ENCODE measurements at regions not wholly inside any gene's neighbourhood (a gene's known extent, or its start where the extent isn't known, plus 50 kb on each side); places are given as distances from the start of the nearest gene placed in this dataset.

DNA sequence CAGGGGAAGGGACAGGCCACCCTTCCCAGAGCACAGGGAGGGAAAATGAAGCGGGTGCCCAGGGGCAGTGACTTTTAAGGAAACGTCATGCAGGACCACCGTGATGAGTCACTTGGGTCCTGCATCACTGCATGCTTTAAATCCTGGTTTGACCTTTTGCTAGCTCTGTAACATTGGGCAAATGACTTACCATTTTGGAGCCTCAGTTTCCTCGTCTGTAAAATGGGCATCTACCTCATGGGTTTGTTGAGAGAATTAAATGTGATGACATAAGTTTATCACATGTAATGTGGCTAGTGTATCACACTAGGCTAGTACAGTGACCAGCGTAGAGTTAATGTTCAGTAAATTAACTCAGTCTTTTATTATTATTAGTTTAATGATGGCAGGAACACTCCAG lies 114.8 kb upstream of the IGSF21 start:
- TF ChIP-seq, protein P1, sequence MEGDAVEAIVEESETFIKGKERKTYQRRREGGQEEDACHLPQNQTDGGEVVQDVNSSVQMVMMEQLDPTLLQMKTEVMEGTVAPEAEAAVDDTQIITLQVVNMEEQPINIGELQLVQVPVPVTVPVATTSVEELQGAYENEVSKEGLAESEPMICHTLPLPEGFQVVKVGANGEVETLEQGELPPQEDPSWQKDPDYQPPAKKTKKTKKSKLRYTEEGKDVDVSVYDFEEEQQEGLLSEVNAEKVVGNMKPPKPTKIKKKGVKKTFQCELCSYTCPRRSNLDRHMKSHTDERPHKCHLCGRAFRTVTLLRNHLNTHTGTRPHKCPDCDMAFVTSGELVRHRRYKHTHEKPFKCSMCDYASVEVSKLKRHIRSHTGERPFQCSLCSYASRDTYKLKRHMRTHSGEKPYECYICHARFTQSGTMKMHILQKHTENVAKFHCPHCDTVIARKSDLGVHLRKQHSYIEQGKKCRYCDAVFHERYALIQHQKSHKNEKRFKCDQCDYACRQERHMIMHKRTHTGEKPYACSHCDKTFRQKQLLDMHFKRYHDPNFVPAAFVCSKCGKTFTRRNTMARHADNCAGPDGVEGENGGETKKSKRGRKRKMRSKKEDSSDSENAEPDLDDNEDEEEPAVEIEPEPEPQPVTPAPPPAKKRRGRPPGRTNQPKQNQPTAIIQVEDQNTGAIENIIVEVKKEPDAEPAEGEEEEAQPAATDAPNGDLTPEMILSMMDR (conservative IDR thresholded peaks at IDR 0.05; ENCODE audit: low read length), result no peak
- no peak for TF ChIP-seq EZH2phosphoT487 (IDR thresholded peaks at IDR 0.05; ENCODE audit: borderline replicate concordance)
